ENCODE measurements at regions not wholly inside any gene's neighbourhood (a gene's known extent, or its start where the extent isn't known, plus 50 kb on each side); places are given as distances from the start of the nearest gene placed in this dataset.

GRCh38 chr16:86359571-86359970 lies 150.8 kb upstream of the FOXF1 start:
- no peak overlapping the region for H3K9ac ChIP-seq (ENCODE audit: low read depth, low read length, poor library complexity)
- no peak overlapping the region for H2AFZ ChIP-seq (ENCODE audit: low read length)
- H2BK15ac ChIP-seq (ENCODE audit: low read length): no peak overlapping the region
- WGBS, 2 donors (ENCODE audit: extremely low coverage in 2 of 2, insufficient read length in 2 of 2, insufficient replicate concordance in 1 of 2): no CpG with 5 or more reads among the region's 5 CpGs
- H3K27ac ChIP-seq (replicated peaks; ENCODE audit: low read length): no peak overlapping the region
- no peak overlapping the region for H3K18ac ChIP-seq (ENCODE audit: low read length)
- H3K4ac ChIP-seq (ENCODE audit: low read length): no peak overlapping the region
- no peak overlapping the region for H4K8ac ChIP-seq (ENCODE audit: low read depth, low read length)
- peaks cover 0 to 7% of the 10 kb centered on the region in 2 donors for H3K9me3 ChIP-seq (replicated peaks in 1 of 2; ENCODE audit: control insufficient read depth in 2 of 2, insufficient read depth in 1 of 2, low read depth in 1 of 2, low read length in 2 of 2)
- H3K79me1 ChIP-seq (ENCODE audit: low read depth, low read length): no peaks in the 10 kb centered on the region
- H3K4me2 ChIP-seq (ENCODE audit: insufficient read depth, low read length, poor library complexity, severe bottlenecking): no peak overlapping the region
- H2BK12ac ChIP-seq (ENCODE audit: low read length): no peak overlapping the region
- no peak overlapping the region for H2BK5ac ChIP-seq (ENCODE audit: low read length)
- no peak overlapping the region for H4K91ac ChIP-seq (ENCODE audit: low read depth, low read length, poor library complexity)
- H3K23ac ChIP-seq (ENCODE audit: low read depth, low read length, poor library complexity): no peak overlapping the region
- H3K4me1 ChIP-seq (ENCODE audit: control insufficient read depth in 2 of 2, insufficient read depth in 1 of 2, low read depth in 1 of 2, low read length in 2 of 2): no peaks in the 10 kb centered on the region
- H2AK5ac ChIP-seq (ENCODE audit: low read depth, low read length): no peak overlapping the region
- H3K4me3 ChIP-seq (ENCODE audit: low read length in 2 of 2): no peak overlapping the region
- no peak for DNase-seq (ENCODE audit: low spot score)
- no peak overlapping the region for H2BK120ac ChIP-seq (ENCODE audit: low read depth, low read length)
- peaks cover 0 to 22% (median 0%) of the 10 kb centered on the region in 3 experiments for H3K27me3 ChIP-seq (ENCODE audit: control insufficient read depth in 3 of 3, insufficient read depth in 3 of 3, low read depth in 1 of 3, low read length in 3 of 3)
- no peak overlapping the region for H3K14ac ChIP-seq (ENCODE audit: low read length)
- no peaks in the 10 kb centered on the region for H3K36me3 ChIP-seq (replicated peaks in 1 of 2; ENCODE audit: control insufficient read depth in 2 of 2, insufficient read depth in 2 of 2, low read length in 2 of 2)

GRCh38 chr16:86362155-86362849 lies 148.0 kb upstream of the FOXF1 start:
- Histone ChIP-seq H3K9me3 (replicated peaks in 1 of 2; ENCODE audit: control insufficient read depth in 2 of 2, insufficient read depth in 1 of 2, low read depth in 1 of 2, low read length in 2 of 2) (peaks cover 0 to 1% of the 10 kb centered on the region in 2 donors), H3K18ac (ENCODE audit: low read length) (no peak overlapping the region), H3K36me3 (replicated peaks in 1 of 2; ENCODE audit: control insufficient read depth in 2 of 2, insufficient read depth in 2 of 2, low read length in 2 of 2) (no peaks in the 10 kb centered on the region), H2BK12ac (ENCODE audit: low read length) (no peak overlapping the region), H3K4me2 (ENCODE audit: insufficient read depth, low read length, poor library complexity, severe bottlenecking) (no peak overlapping the region), H2AK5ac (ENCODE audit: low read depth, low read length) (no peak overlapping the region), H3K23ac (ENCODE audit: low read depth, low read length, poor library complexity) (no peak overlapping the region), H3K27ac (replicated peaks; ENCODE audit: low read length) (no peak overlapping the region), H2BK5ac (ENCODE audit: low read length) (no peak overlapping the region), H4K8ac (ENCODE audit: low read depth, low read length) (no peak overlapping the region), H3K14ac (ENCODE audit: low read length) (no peak overlapping the region), H3K4me3 (ENCODE audit: low read length in 2 of 2) (no peak overlapping the region), H3K4ac (ENCODE audit: low read length) (no peak overlapping the region), H2BK120ac (ENCODE audit: low read depth, low read length) (no peak overlapping the region), H2BK15ac (ENCODE audit: low read length) (no peak overlapping the region), H3K27me3 (ENCODE audit: control insufficient read depth in 3 of 3, insufficient read depth in 3 of 3, low read depth in 1 of 3, low read length in 3 of 3) (peaks cover 0 to 31% (median 0%) of the 10 kb centered on the region in 3 experiments), H3K79me1 (ENCODE audit: low read depth, low read length) (no peaks in the 10 kb centered on the region), H2AFZ (ENCODE audit: low read length) (no peak overlapping the region), H3K4me1 (ENCODE audit: control insufficient read depth in 2 of 2, insufficient read depth in 1 of 2, low read depth in 1 of 2, low read length in 2 of 2) (no peaks in the 10 kb centered on the region), H3K9ac (ENCODE audit: low read depth, low read length, poor library complexity) (no peak overlapping the region), H4K91ac (ENCODE audit: low read depth, low read length, poor library complexity) (no peak overlapping the region)
- no CpG with 5 or more reads among the region's 9 CpGs for WGBS, 2 donors (ENCODE audit: extremely low coverage in 2 of 2, insufficient read length in 2 of 2, insufficient replicate concordance in 1 of 2)
- no peak for DNase-seq (ENCODE audit: low spot score)

GRCh38 chr16:86363057-86363490 lies 147.3 kb upstream of the FOXF1 start:
- no CpG with 5 or more reads among the region's 4 CpGs for WGBS, 2 donors (ENCODE audit: extremely low coverage in 2 of 2, insufficient read length in 2 of 2, insufficient replicate concordance in 1 of 2)
- no peak overlapping the region for H2AK5ac ChIP-seq (ENCODE audit: low read depth, low read length)
- no peaks in the 10 kb centered on the region for H3K36me3 ChIP-seq (replicated peaks in 1 of 2; ENCODE audit: control insufficient read depth in 2 of 2, insufficient read depth in 2 of 2, low read length in 2 of 2)
- no peaks in the 10 kb centered on the region for H3K9me3 ChIP-seq (replicated peaks in 1 of 2; ENCODE audit: control insufficient read depth in 2 of 2, insufficient read depth in 1 of 2, low read depth in 1 of 2, low read length in 2 of 2)
- no peak overlapping the region for H2BK5ac ChIP-seq (ENCODE audit: low read length)
- H3K23ac ChIP-seq (ENCODE audit: low read depth, low read length, poor library complexity): no peak overlapping the region
- H4K91ac ChIP-seq (ENCODE audit: low read depth, low read length, poor library complexity): no peak overlapping the region
- no peak overlapping the region for H2AFZ ChIP-seq (ENCODE audit: low read length)
- H3K27ac ChIP-seq (replicated peaks; ENCODE audit: low read length): no peak overlapping the region
- H3K9ac ChIP-seq (ENCODE audit: low read depth, low read length, poor library complexity): no peak overlapping the region
- no peak for DNase-seq (ENCODE audit: low spot score)
- H3K4me2 ChIP-seq (ENCODE audit: insufficient read depth, low read length, poor library complexity, severe bottlenecking): no peak overlapping the region
- no peak overlapping the region for H3K4ac ChIP-seq (ENCODE audit: low read length)
- H3K14ac ChIP-seq (ENCODE audit: low read length): no peak overlapping the region
- H3K4me1 ChIP-seq (ENCODE audit: control insufficient read depth in 2 of 2, insufficient read depth in 1 of 2, low read depth in 1 of 2, low read length in 2 of 2): no peaks in the 10 kb centered on the region
- peaks cover 0 to 36% (median 0%) of the 10 kb centered on the region in 3 experiments for H3K27me3 ChIP-seq (ENCODE audit: control insufficient read depth in 3 of 3, insufficient read depth in 3 of 3, low read depth in 1 of 3, low read length in 3 of 3)
- no peak overlapping the region for H3K4me3 ChIP-seq (ENCODE audit: low read length in 2 of 2)
- no peak overlapping the region for H2BK120ac ChIP-seq (ENCODE audit: low read depth, low read length)
- no peak overlapping the region for H4K8ac ChIP-seq (ENCODE audit: low read depth, low read length)
- H3K79me1 ChIP-seq (ENCODE audit: low read depth, low read length): no peaks in the 10 kb centered on the region
- H3K18ac ChIP-seq (ENCODE audit: low read length): no peak overlapping the region
- no peak overlapping the region for H2BK15ac ChIP-seq (ENCODE audit: low read length)
- no peak overlapping the region for H2BK12ac ChIP-seq (ENCODE audit: low read length)

- H2AFZ ChIP-seq (ENCODE audit: low read length): no peak overlapping the region
- H3K27me3 ChIP-seq (ENCODE audit: control insufficient read depth in 3 of 3, insufficient read depth in 3 of 3, low read depth in 1 of 3, low read length in 3 of 3): peaks cover 0 to 38% (median 0%) of the 10 kb centered on the region in 3 experiments
- H4K91ac ChIP-seq (ENCODE audit: low read depth, low read length, poor library complexity): no peak overlapping the region
- WGBS, 2 donors (ENCODE audit: extremely low coverage in 2 of 2, insufficient read length in 2 of 2, insufficient replicate concordance in 1 of 2): no CpG with 5 or more reads among the region's 13 CpGs
- no peaks in the 10 kb centered on the region for H3K4me1 ChIP-seq (ENCODE audit: control insufficient read depth in 2 of 2, insufficient read depth in 1 of 2, low read depth in 1 of 2, low read length in 2 of 2)
- H3K23ac ChIP-seq (ENCODE audit: low read depth, low read length, poor library complexity): no peak overlapping the region
- no peak overlapping the region for H2BK15ac ChIP-seq (ENCODE audit: low read length)
- no peak overlapping the region for H3K9ac ChIP-seq (ENCODE audit: low read depth, low read length, poor library complexity)
- H3K14ac ChIP-seq (ENCODE audit: low read length): no peak overlapping the region
- DNase-seq (ENCODE audit: low spot score): no peak
- H2BK12ac ChIP-seq (ENCODE audit: low read length): no peak overlapping the region
- no peaks in the 10 kb centered on the region for H3K36me3 ChIP-seq (replicated peaks in 1 of 2; ENCODE audit: control insufficient read depth in 2 of 2, insufficient read depth in 2 of 2, low read length in 2 of 2)
- H3K27ac ChIP-seq (replicated peaks; ENCODE audit: low read length): no peak overlapping the region
- H4K8ac ChIP-seq (ENCODE audit: low read depth, low read length): no peak overlapping the region
- H3K4ac ChIP-seq (ENCODE audit: low read length): no peak overlapping the region
- H2AK5ac ChIP-seq (ENCODE audit: low read depth, low read length): no peak overlapping the region
- no peaks in the 10 kb centered on the region for H3K9me3 ChIP-seq (replicated peaks in 1 of 2; ENCODE audit: control insufficient read depth in 2 of 2, insufficient read depth in 1 of 2, low read depth in 1 of 2, low read length in 2 of 2)
- H3K18ac ChIP-seq (ENCODE audit: low read length): no peak overlapping the region
- no peaks in the 10 kb centered on the region for H3K79me1 ChIP-seq (ENCODE audit: low read depth, low read length)
- no peak overlapping the region for H2BK5ac ChIP-seq (ENCODE audit: low read length)
- no peak overlapping the region for H2BK120ac ChIP-seq (ENCODE audit: low read depth, low read length)
- no peak overlapping the region for H3K4me3 ChIP-seq (ENCODE audit: low read length in 2 of 2)
- H3K4me2 ChIP-seq (ENCODE audit: insufficient read depth, low read length, poor library complexity, severe bottlenecking): no peak overlapping the region
Observed at GRCh38 chr16:86363836-86364618, 146.3 kb upstream of the FOXF1 start.
